Parathyroid adenoma (tissue), 2 donors: ENCODE measurements at regions not wholly inside any gene's neighbourhood (a gene's known extent, or its start where the extent isn't known, plus 50 kb on each side); places are given as distances from the start of the nearest gene placed in this dataset.

Experiments used
- H2AFZ ChIP-seq: fragments of 300-600 bp; sonication (generic); one replicate; pipeline ENCODE4 v1.7.0; 2017; ENCODE audit warnings: antibody characterized with exemption, mild to moderate bottlenecking
- H3K27ac ChIP-seq: fragments of 300-600 bp; sonication (generic); one replicate; pipeline ENCODE4 v1.7.0; 2017
- H3K27me3 ChIP-seq: fragments of 300-600 bp; sonication (generic); one replicate; pipeline ENCODE4 v1.7.0; 2017; ENCODE audit warnings: low read length; ENCODE audit not compliant: control insufficient read depth, insufficient read depth
- H3K36me3 ChIP-seq: fragments of 300-600 bp; sonication (generic); one replicate; pipeline ENCODE4 v1.7.0; 2017; ENCODE audit warnings: low read length; ENCODE audit not compliant: control insufficient read depth, insufficient read depth
- H3K4me1 ChIP-seq: fragments of 300-600 bp; sonication (generic); one replicate; pipeline ENCODE4 v1.7.0; 2017; ENCODE audit warnings: control low read depth
- H3K4me2 ChIP-seq: fragments of 300-600 bp; sonication (generic); one replicate; pipeline ENCODE4 v1.7.0; 2017; ENCODE audit warnings: low read length
- H3K4me3 ChIP-seq: fragments of 300-600 bp; sonication (generic); one replicate; pipeline ENCODE4 v1.7.0; 2017; ENCODE audit warnings: low read depth, low read length
- H3K79me2 ChIP-seq: fragments of 300-600 bp; sonication (generic); one replicate; pipeline ENCODE4 v1.7.0; 2017; ENCODE audit warnings: control low read depth
- H3K9ac ChIP-seq: fragments of 300-600 bp; sonication (generic); one replicate; pipeline ENCODE4 v1.7.0; 2017; ENCODE audit warnings: mild to moderate bottlenecking
- H3K9me3 ChIP-seq: fragments of 300-600 bp; sonication (generic); one replicate; pipeline ENCODE4 v1.7.0; 2017; ENCODE audit warnings: low read length; ENCODE audit not compliant: control insufficient read depth
- TF ChIP-seq, protein P1 (sequence below): fragments of 300-600 bp; sonication (generic); IDR thresholded peaks from one replicate; pipeline ENCODE4 v1.7.0; 2017; ENCODE audit warnings: antibody characterized with exemption, mild to moderate bottlenecking
- donor health status: primary hyperparathyroidism.

DNA sequence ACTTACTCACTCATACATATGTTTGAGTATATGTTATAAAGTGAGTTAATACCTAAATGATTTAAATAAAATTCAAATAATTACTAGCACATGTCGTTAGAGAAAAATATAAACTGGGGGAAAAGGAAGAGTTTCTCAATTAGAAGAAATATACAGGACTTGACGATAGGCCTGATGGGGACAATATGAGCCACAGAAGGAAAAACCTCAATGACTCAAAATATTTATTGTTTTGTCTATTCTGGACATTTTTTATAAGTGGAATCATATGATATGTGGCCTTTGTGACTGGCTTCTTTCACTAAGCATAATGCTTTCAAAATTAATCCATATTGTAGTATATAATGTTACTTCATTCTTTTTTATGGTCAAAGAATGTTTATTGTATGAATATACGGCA is 339.2 kb upstream of the PMFBP1 start:
- H3K36me3 ChIP-seq: no peaks in the 10 kb centered on the region
- no peak overlapping the region for H3K9ac ChIP-seq
- H3K4me2 ChIP-seq: no peak overlapping the region
- H3K4me1 ChIP-seq: no peaks in the 10 kb centered on the region
- H2AFZ ChIP-seq: no peak overlapping the region
- TF ChIP-seq, protein P1, sequence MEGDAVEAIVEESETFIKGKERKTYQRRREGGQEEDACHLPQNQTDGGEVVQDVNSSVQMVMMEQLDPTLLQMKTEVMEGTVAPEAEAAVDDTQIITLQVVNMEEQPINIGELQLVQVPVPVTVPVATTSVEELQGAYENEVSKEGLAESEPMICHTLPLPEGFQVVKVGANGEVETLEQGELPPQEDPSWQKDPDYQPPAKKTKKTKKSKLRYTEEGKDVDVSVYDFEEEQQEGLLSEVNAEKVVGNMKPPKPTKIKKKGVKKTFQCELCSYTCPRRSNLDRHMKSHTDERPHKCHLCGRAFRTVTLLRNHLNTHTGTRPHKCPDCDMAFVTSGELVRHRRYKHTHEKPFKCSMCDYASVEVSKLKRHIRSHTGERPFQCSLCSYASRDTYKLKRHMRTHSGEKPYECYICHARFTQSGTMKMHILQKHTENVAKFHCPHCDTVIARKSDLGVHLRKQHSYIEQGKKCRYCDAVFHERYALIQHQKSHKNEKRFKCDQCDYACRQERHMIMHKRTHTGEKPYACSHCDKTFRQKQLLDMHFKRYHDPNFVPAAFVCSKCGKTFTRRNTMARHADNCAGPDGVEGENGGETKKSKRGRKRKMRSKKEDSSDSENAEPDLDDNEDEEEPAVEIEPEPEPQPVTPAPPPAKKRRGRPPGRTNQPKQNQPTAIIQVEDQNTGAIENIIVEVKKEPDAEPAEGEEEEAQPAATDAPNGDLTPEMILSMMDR: no peak
- H3K9me3 ChIP-seq: no peaks in the 10 kb centered on the region
- no peak overlapping the region for H3K27ac ChIP-seq
- H3K79me2 ChIP-seq: no peaks in the 10 kb centered on the region
- no peak overlapping the region for H3K4me3 ChIP-seq
- H3K27me3 ChIP-seq: no peaks in the 10 kb centered on the region

DNA sequence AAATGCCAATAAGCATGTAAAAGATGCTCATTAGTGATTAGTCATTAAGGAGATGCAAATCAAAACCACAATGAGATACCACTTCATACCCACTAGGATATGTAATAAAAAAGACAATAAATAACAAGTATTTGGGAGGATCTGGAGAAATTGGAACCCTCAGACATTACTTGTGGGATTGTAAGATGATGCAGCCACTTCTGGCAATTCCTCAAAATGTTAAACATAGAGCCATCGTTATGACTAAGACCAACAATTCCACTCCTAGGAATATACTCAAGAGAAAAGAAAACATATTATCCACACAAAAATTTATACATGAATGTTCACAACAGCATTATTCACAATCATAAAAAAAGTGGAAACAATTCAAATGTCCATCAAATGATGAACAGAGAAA is 336.2 kb upstream of the PMFBP1 start:
- H3K9ac ChIP-seq: no peak overlapping the region
- H3K4me1 ChIP-seq: no peaks in the 10 kb centered on the region
- no peaks in the 10 kb centered on the region for H3K27me3 ChIP-seq
- H3K4me2 ChIP-seq: no peak overlapping the region
- H3K36me3 ChIP-seq: no peaks in the 10 kb centered on the region
- no peaks in the 10 kb centered on the region for H3K9me3 ChIP-seq
- H3K79me2 ChIP-seq: no peaks in the 10 kb centered on the region
- TF ChIP-seq, protein P1: no peak
- H2AFZ ChIP-seq: no peak overlapping the region
- no peak overlapping the region for H3K27ac ChIP-seq
- no peak overlapping the region for H3K4me3 ChIP-seq

DNA sequence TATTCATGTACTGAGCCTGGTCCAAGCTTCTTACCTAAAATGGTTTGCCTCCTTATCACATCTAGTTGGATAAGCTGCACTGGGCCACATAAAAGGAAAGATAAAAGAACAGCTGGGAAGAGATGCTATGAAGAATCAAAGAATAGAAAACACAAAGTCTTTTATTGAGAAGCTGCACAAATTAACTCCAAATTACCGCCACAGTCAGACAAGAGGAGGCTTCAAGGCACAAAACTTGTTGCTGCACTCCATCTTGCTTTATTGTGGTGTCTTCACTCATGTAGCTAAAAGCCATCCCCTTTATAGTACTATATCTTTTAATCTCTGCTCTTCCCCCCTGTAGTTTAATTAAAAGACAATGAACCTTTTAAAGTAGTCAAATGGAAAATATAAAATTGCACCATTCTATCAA is 330.6 kb upstream of the PMFBP1 start:
- Histone ChIP-seq H3K9me3 (no peaks in the 10 kb centered on the region), H3K27ac (no peak overlapping the region), H2AFZ (no peak overlapping the region), H3K79me2 (no peaks in the 10 kb centered on the region), H3K36me3 (no peaks in the 10 kb centered on the region), H3K9ac (no peak overlapping the region), H3K4me3 (no peak overlapping the region), H3K4me2 (no peak overlapping the region), H3K27me3 (no peaks in the 10 kb centered on the region), H3K4me1 (peaks cover 2% of the 10 kb centered on the region)
- TF ChIP-seq, protein P1: no peak

DNA sequence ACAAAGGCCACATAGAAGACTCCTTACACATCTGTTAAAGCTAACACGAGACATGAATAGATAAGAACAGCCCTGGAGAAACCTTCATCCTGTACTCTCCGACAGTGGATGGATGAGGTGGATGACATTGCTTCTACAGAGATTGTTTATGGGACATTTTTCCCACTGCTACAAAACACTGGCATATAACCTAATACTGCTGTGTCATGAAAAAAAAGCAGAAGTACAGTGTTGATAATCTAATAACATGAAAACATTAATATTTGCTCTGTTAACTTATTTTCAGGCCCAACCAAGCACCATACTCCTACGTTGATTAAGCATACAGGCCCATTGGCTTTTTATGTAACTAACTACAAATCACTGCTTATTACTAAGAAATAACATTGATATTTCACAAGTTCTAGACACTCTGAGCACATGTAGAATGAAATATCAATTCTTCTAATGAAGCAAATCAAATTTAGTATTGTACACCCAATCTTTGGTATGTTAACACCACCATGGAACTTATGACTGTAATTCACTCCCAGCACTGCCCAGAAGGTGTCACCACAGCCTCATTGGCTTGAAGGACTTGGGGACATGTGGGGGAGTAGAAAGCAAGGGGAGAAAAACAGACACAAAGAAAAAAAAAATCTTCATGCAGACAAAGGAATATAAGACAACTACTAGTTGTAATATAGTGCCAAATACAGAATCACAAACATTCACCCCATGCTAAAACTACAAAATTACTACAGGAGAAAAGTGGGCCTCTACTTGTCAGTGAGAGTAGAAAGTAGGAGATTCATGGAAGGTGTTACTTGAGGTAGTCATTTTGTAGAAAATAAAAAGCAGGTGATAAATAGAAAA is 330.0 kb upstream of the PMFBP1 start:
- no peak overlapping the region for H3K4me2 ChIP-seq
- TF ChIP-seq, protein P1: peak; percentile 63
- no peaks in the 10 kb centered on the region for H3K79me2 ChIP-seq
- H3K4me3 ChIP-seq: no peak overlapping the region
- no peaks in the 10 kb centered on the region for H3K9me3 ChIP-seq
- peaks cover 2% of the 10 kb centered on the region for H3K4me1 ChIP-seq
- no peak overlapping the region for H2AFZ ChIP-seq
- H3K36me3 ChIP-seq: no peaks in the 10 kb centered on the region
- H3K27ac ChIP-seq: no peak overlapping the region
- no peaks in the 10 kb centered on the region for H3K27me3 ChIP-seq
- H3K9ac ChIP-seq: no peak overlapping the region

DNA sequence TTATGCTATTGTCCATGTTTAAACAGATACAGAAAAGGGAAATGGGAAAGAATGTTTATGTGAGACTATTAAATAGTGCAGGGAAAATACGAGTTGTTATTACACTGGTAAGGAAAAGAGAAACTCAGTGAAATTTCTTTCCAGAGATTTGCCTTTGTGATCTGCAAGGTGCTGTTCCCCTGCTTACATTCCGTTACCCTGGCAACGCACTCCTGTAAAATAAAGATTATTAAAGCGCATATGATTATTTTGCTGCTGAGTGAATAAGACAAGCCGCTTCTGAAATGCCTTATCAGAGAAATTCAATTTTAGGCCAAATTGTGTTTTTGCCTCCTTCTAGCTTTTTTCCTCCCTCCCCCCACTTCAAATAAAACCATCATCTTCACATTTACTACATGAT is 328.6 kb upstream of the PMFBP1 start:
- Histone ChIP-seq H2AFZ (no peak overlapping the region), H3K9me3 (no peaks in the 10 kb centered on the region), H3K27me3 (no peaks in the 10 kb centered on the region), H3K9ac (no peak overlapping the region), H3K4me2 (no peak overlapping the region), H3K4me1 (peaks cover 2% of the 10 kb centered on the region), H3K79me2 (no peaks in the 10 kb centered on the region), H3K27ac (no peak overlapping the region), H3K36me3 (no peaks in the 10 kb centered on the region), H3K4me3 (no peak overlapping the region)
- TF ChIP-seq, protein P1: no peak
